Activated CD4-positive, alpha-beta T cell treated with anti-CD3 and anti-CD28 coated beads, Interleukin-2, amount 10 ng/mL, durations not matched to agents 7 days and 5 days (primary cell): ENCODE measurements at regions not wholly inside any gene's neighbourhood (a gene's known extent, or its start where the extent isn't known, plus 50 kb on each side); places are given as distances from the start of the nearest gene placed in this dataset.

Experiments used
- CTCF ChIA-PET: fragments of 350-600 bp; sonication (Branson Sonifier 250); formaldehyde crosslinking; loops from one replicate; lab custom pipeline; 2021; ENCODE audit warnings: antibody characterized with exemption; lab: Charles Lee
- POLR2A ChIA-PET: fragments of 350-600 bp; sonication (Branson Sonifier 250); formaldehyde crosslinking; loops from one replicate; lab custom pipeline; 2021; ENCODE audit warnings: antibody characterized with exemption; lab: Charles Lee
- DNase-seq: peaks from one replicate; pipeline ENCODE4 v3.0.0-alpha.2; 2020
- H3K27ac Mint-ChIP-seq: one replicate; pipeline ENCODE4 v1.8.0; 2021; ENCODE audit warnings: mild to moderate bottlenecking, moderate library complexity, mixed read lengths
- H3K27me3 Mint-ChIP-seq: one replicate; pipeline ENCODE4 v1.8.0; 2021; ENCODE audit warnings: mixed read lengths
- H3K36me3 Mint-ChIP-seq: one replicate; pipeline ENCODE4 v1.8.0; 2021; ENCODE audit warnings: low read depth, mixed read lengths
- H3K4me1 Mint-ChIP-seq: one replicate; pipeline ENCODE4 v1.8.0; 2021; ENCODE audit warnings: mixed read lengths
- H3K4me3 Mint-ChIP-seq: one replicate; pipeline ENCODE4 v1.8.0; 2021; ENCODE audit warnings: mild to moderate bottlenecking, moderate library complexity, mixed read lengths
- H3K9me3 Mint-ChIP-seq: one replicate; pipeline ENCODE4 v1.8.0; 2021; ENCODE audit warnings: mixed read lengths

- no peak overlapping the region for H3K4me3 Mint-ChIP-seq
- H3K27ac Mint-ChIP-seq = no peak overlapping the region
- POLR2A ChIA-PET = no interaction called here
- H3K27me3 Mint-ChIP-seq = no peaks in the 10 kb centered on the region
- no peaks in the 10 kb centered on the region for H3K4me1 Mint-ChIP-seq
- DNase-seq = no peak
- H3K36me3 Mint-ChIP-seq = no peaks in the 10 kb centered on the region
- no peaks in the 10 kb centered on the region for H3K9me3 Mint-ChIP-seq
- CTCF ChIA-PET = no interaction called here
These were observed 56.4 kb downstream of the CRYGS start for GRCh38 chr3:186487819-186488218.

DNA sequence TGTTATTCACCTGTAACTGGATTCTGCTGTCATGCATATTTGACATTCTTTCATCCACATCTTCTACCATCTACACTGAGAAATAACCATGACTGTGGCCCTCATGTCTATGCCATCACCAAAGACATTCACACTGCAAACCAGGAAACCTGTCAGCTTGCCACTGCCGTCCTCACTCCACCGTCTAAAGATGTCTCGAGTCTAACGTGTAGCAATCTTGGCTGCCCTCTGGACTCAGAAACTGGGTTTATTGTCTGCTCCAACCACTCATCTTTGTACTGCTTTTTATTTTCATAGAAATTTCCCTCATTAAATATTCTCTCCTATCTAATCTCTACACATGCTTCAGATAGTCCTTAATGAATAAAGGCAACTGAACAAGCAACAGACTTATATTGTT, 57.1 kb downstream of the CRYGS start:
- no peaks in the 10 kb centered on the region for H3K9me3 Mint-ChIP-seq

DNA sequence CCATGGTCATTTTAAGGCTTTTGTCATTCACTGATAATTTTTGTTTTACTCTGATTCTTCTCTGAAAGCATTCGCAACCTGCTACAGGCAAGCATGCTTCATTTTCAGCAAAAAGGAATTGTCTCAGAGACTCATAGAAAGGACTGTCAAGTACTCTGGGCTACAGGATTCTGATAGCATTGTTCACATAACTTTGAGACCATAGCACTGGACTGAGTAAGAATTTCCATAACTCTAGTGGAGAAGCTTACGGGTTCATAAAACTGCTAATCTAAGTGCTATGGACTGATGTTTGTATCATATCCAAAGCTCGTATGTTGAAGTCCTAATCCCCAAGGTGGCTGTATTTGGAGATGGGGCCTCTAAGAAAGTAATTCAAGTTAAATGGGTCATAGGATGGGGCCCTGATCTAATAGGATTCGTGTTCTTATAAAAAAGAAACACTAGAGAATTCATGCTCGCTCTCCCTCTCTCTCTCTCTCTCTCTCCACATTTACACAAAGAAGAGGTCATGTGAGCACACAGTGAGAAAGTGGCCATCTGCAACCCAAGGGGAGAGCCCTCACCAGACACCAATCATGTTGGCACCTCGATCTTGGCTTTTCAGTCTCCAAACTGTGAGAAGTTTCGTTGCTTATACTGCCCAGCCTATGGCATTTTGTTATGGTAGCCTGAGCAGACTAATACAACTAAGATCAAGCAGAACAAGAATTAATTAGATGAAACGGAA, 60.4 kb downstream of the CRYGS start:
- ChIA-PET POLR2A (no interaction called here), CTCF (no interaction called here)
- no peak for DNase-seq
- Mint-ChIP-seq H3K4me3 (no peak overlapping the region), H3K27me3 (no peaks in the 10 kb centered on the region), H3K4me1 (peaks cover 8% of the 10 kb centered on the region), H3K27ac (no peak overlapping the region), H3K36me3 (no peaks in the 10 kb centered on the region), H3K9me3 (no peaks in the 10 kb centered on the region)

More for the DNA sequence above, 57.1 kb downstream of the CRYGS start:
- H3K4me3 Mint-ChIP-seq = no peak overlapping the region
- ChIA-PET CTCF (interaction anchor here (0.6 kb wide), 1 partner anchor 844 kb away, joined by 3 read pairs; no protein-coding TSS in a partner anchor), POLR2A (no interaction called here)
- H3K36me3 Mint-ChIP-seq = no peaks in the 10 kb centered on the region
- DNase-seq = no peak
- no peaks in the 10 kb centered on the region for H3K27me3 Mint-ChIP-seq
- no peaks in the 10 kb centered on the region for H3K4me1 Mint-ChIP-seq
- no peak overlapping the region for H3K27ac Mint-ChIP-seq

GRCh38 chr3:186481526-186481925, 62.7 kb downstream of the CRYGS start:
- Mint-ChIP-seq H3K9me3 (no peaks in the 10 kb centered on the region), H3K4me1 (peaks cover 8% of the 10 kb centered on the region), H3K4me3 (no peak overlapping the region), H3K27ac (no peak overlapping the region), H3K27me3 (no peaks in the 10 kb centered on the region), H3K36me3 (no peaks in the 10 kb centered on the region)
- CTCF ChIA-PET = interaction anchor here (1.0 kb wide), 1 partner anchor 62 kb away, joined by 3 read pairs; no protein-coding TSS in a partner anchor
- POLR2A ChIA-PET = no interaction called here
- no peak for DNase-seq

DNA sequence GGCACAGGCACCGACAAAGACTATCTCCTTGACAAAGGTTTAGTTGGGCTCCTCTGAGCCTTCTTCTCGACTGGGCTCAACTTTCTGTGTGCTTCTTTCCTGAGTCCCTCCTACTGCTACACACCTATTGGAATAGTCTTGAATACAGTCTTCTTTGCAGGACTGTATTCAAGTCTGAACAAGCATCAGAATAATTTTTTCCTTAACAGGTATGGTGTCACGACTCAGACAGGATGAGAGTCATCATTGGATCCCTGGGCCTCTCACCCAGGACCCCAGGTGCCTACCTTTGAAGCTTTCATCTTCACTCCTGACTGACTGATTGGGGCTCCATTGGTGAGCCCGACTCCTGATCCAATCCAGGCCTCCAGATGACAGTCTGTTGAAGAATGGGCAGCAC, 66.3 kb downstream of the CRYGS start:
- no peaks in the 10 kb centered on the region for H3K36me3 Mint-ChIP-seq
- ChIA-PET POLR2A (no interaction called here), CTCF (no interaction called here)
- H3K4me3 Mint-ChIP-seq = no peak overlapping the region
- no peak overlapping the region for H3K27ac Mint-ChIP-seq
- no peak for DNase-seq
- H3K9me3 Mint-ChIP-seq = no peaks in the 10 kb centered on the region
- H3K4me1 Mint-ChIP-seq = peaks cover 8% of the 10 kb centered on the region
- no peaks in the 10 kb centered on the region for H3K27me3 Mint-ChIP-seq

- no peak overlapping the region for H3K27ac Mint-ChIP-seq
- no peak for DNase-seq
- H3K9me3 Mint-ChIP-seq = no peaks in the 10 kb centered on the region
- no peaks in the 10 kb centered on the region for H3K36me3 Mint-ChIP-seq
- H3K27me3 Mint-ChIP-seq = no peaks in the 10 kb centered on the region
- POLR2A ChIA-PET = no interaction called here
- H3K4me3 Mint-ChIP-seq = no peak overlapping the region
- CTCF ChIA-PET = no interaction called here
- peaks cover 8% of the 10 kb centered on the region for H3K4me1 Mint-ChIP-seq
These were observed 67.1 kb downstream of the CRYGS start for GRCh38 chr3:186477033-186477432.

- H3K4me3 Mint-ChIP-seq = no peak overlapping the region
- no peaks in the 10 kb centered on the region for H3K27me3 Mint-ChIP-seq
- H3K4me1 Mint-ChIP-seq = peaks cover 4% of the 10 kb centered on the region
- H3K27ac Mint-ChIP-seq = no peak overlapping the region
- POLR2A ChIA-PET = no interaction called here
- no peak for DNase-seq
- H3K9me3 Mint-ChIP-seq = no peaks in the 10 kb centered on the region
- CTCF ChIA-PET = no interaction called here
- H3K36me3 Mint-ChIP-seq = no peaks in the 10 kb centered on the region
These were observed 67.6 kb downstream of the CRYGS start for GRCh38 chr3:186476541-186476940.

GRCh38 chr3:186476044-186476468, 68.1 kb downstream of the CRYGS start:
- CTCF ChIA-PET = no interaction called here
- Mint-ChIP-seq H3K4me1 (no peaks in the 10 kb centered on the region), H3K9me3 (no peaks in the 10 kb centered on the region), H3K27me3 (no peaks in the 10 kb centered on the region), H3K27ac (no peak overlapping the region), H3K36me3 (no peaks in the 10 kb centered on the region), H3K4me3 (no peak overlapping the region)
- no peak for DNase-seq
- POLR2A ChIA-PET = no interaction called here

DNA sequence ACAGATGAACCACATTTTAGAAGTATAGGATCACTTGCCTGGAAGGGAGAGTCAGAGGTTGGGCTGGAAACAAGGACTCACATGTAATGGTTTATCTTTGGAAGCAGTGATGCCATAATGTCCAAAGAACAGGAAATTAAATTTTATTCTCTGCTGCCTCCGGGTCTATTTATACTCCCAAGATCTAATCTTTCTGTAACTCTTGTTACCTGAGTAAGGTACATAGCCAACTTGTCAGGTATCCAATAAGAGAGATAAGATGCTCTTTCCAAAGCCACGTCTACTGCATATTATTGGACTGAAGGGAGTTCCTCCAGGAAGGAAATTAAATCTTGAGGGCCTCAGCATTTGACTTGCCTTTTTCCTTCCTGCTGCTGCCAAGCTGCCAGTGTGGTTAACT, 71.0 kb downstream of the CRYGS start:
- H3K4me3 Mint-ChIP-seq = no peak overlapping the region
- no peaks in the 10 kb centered on the region for H3K27me3 Mint-ChIP-seq
- H3K4me1 Mint-ChIP-seq = no peaks in the 10 kb centered on the region
- no peaks in the 10 kb centered on the region for H3K9me3 Mint-ChIP-seq
- H3K27ac Mint-ChIP-seq = no peak overlapping the region
- DNase-seq = no peak
- CTCF ChIA-PET = no interaction called here
- POLR2A ChIA-PET = no interaction called here
- H3K36me3 Mint-ChIP-seq = no peaks in the 10 kb centered on the region

DNA sequence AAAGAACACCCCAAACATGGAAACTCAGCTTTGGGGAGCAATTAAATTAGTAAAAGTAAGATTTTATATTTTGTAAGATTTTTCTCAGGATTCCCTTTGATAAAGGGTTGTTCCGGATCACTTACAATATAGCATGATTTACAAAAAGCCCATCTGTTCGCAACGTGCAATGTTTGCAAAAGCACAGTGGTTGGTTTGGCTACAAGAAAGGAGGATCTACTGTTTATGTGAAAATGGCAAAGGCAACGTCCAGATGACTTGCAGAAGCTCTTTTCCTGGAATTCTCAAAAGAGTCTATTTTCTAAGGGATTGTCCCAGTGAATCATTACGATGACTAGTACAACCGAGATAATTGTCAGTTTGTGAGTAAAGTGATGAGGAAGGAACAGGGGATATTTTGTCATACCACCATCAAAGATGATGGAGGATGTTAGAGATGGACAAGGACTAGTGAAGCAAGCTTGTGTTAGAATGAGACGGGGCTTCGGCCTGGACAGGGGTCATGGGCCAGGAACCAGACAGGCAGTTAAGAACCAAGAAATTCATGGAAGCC, 71.6 kb downstream of the CRYGS start:
- Mint-ChIP-seq H3K27ac (no peak overlapping the region), H3K4me3 (no peak overlapping the region), H3K4me1 (no peaks in the 10 kb centered on the region), H3K9me3 (no peaks in the 10 kb centered on the region), H3K36me3 (no peaks in the 10 kb centered on the region), H3K27me3 (no peaks in the 10 kb centered on the region)
- POLR2A ChIA-PET = no interaction called here
- no peak for DNase-seq
- CTCF ChIA-PET = no interaction called here

GRCh38 chr3:186471771-186472170, 72.4 kb downstream of the CRYGS start:
- Mint-ChIP-seq H3K4me1 (no peaks in the 10 kb centered on the region), H3K9me3 (no peaks in the 10 kb centered on the region), H3K36me3 (no peaks in the 10 kb centered on the region), H3K27ac (no peak overlapping the region), H3K4me3 (no peak overlapping the region), H3K27me3 (no peaks in the 10 kb centered on the region)
- POLR2A ChIA-PET = no interaction called here
- CTCF ChIA-PET = no interaction called here
- DNase-seq = no peak

- Mint-ChIP-seq H3K9me3 (no peaks in the 10 kb centered on the region), H3K4me3 (no peak overlapping the region), H3K27me3 (no peaks in the 10 kb centered on the region), H3K27ac (no peak overlapping the region), H3K36me3 (no peaks in the 10 kb centered on the region), H3K4me1 (no peaks in the 10 kb centered on the region)
- CTCF ChIA-PET = no interaction called here
- POLR2A ChIA-PET = no interaction called here
- DNase-seq = no peak
These were observed 74.7 kb downstream of the CRYGS start for GRCh38 chr3:186469525-186469924.

DNA sequence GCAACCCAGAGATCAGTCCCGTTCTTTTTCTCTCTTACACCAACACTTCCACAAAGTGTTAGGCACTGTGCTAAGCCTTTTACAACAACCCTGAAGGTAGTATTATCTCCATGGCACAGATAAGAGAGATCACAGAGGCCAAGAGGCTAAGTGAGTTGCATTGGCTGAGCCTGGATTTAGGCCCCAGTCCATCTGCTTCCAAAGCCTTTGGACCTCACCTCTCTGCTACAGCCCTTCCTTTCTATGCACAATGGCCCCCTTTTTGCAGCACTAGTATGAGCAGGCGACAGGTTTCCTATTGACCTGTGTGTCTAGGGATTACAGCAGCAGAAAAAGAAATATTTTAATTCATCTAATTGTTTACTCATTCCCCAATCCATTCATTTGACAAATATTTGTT, 76.2 kb downstream of the CRYGS start:
- Mint-ChIP-seq H3K27ac (no peak overlapping the region), H3K4me3 (no peak overlapping the region), H3K4me1 (no peaks in the 10 kb centered on the region), H3K36me3 (no peaks in the 10 kb centered on the region), H3K9me3 (no peaks in the 10 kb centered on the region), H3K27me3 (no peaks in the 10 kb centered on the region)
- POLR2A ChIA-PET = no interaction called here
- DNase-seq = no peak
- CTCF ChIA-PET = interaction anchor here (1.2 to 1.6 kb wide), 2 partner anchors 36 to 101 kb away, joined by 3 read pairs; no protein-coding TSS in a partner anchor
